HepG2 (cell line): ENCODE measurements at regions not wholly inside any gene's neighbourhood (a gene's known extent, or its start where the extent isn't known, plus 50 kb on each side); places are given as distances from the start of the nearest gene placed in this dataset.

Experiments
- CTCF ChIP-seq: sonication (generic); formaldehyde crosslinking; IDR thresholded peaks from 2 replicates; pipeline ENCODE4 v1.5.0; 2020; ENCODE audit warnings: mild to moderate bottlenecking, missing genetic modification reagents, moderate library complexity
- EZH2 ChIP-seq: conservative IDR thresholded peaks from 2 replicates; pipeline ENCODE4 v1.6.1; 2012; ENCODE audit warnings: mild to moderate bottlenecking, low read depth, low read length, moderate library complexity
- FOSL1 ChIP-seq: sonication (generic); formaldehyde crosslinking; IDR thresholded peaks from 2 replicates; pipeline ENCODE4 v1.9.0; 2021; ENCODE audit warnings: missing genetic modification reagents, borderline replicate concordance
- HNRNPUL1 ChIP-seq: fragments of 200-400 bp; formaldehyde crosslinking; IDR thresholded peaks from 2 replicates; pipeline ENCODE4 v1.6.1; 2017; ENCODE audit warnings: low read depth, mild to moderate bottlenecking, low read length, moderate library complexity
- MXI1 ChIP-seq: IDR thresholded peaks from 3 replicates; pipeline ENCODE4 v1.6.1; 2012; ENCODE audit warnings: low read depth, low read length, inconsistent platforms, borderline replicate concordance
- POLR2AphosphoS5 ChIP-seq: IDR thresholded peaks from 2 replicates; pipeline ENCODE4 v1.6.1; 2012; ENCODE audit warnings: low read depth, low read length
- TBP ChIP-seq: sonication (generic); formaldehyde crosslinking; IDR thresholded peaks from 2 replicates; pipeline ENCODE4 v1.5.0; 2020; ENCODE audit warnings: missing genetic modification reagents
- TBX2 ChIP-seq: sonication (generic); formaldehyde crosslinking; IDR thresholded peaks from 2 replicates; pipeline ENCODE4 v1.5.0; 2020; ENCODE audit warnings: missing genetic modification reagents, mild to moderate bottlenecking, borderline replicate concordance
- ZBTB10 ChIP-seq: sonication (generic); formaldehyde crosslinking; IDR thresholded peaks from 2 replicates; pipeline ENCODE4 v1.4.0; 2020; ENCODE audit warnings: missing genetic modification reagents, borderline replicate concordance
- ZBTB44 ChIP-seq: sonication (generic); formaldehyde crosslinking; IDR thresholded peaks from 2 replicates; pipeline ENCODE4 v1.4.0; 2020; ENCODE audit warnings: missing genetic modification reagents
- ZNF644 ChIP-seq: IDR thresholded peaks from 2 replicates; pipeline ENCODE4 v1.6.1; 2016; ENCODE audit warnings: low read depth
- ZNF710 ChIP-seq: sonication (generic); formaldehyde crosslinking; IDR thresholded peaks from 2 replicates; pipeline ENCODE4 v1.5.0; 2020; ENCODE audit warnings: mild to moderate bottlenecking, missing genetic modification reagents, borderline replicate concordance
- ZSCAN20 ChIP-seq: sonication (generic); formaldehyde crosslinking; IDR thresholded peaks from 2 replicates; pipeline ENCODE4 v1.4.0; 2020; ENCODE audit warnings: missing genetic modification reagents, mild to moderate bottlenecking, borderline replicate concordance

- TF ChIP-seq ZNF644 (CRISPR knock-in tag) = no peak
- no peak for TF ChIP-seq ZBTB44 (CRISPR knock-in tag)
- no peak for TF ChIP-seq ZBTB10
- no peak for TF ChIP-seq HNRNPUL1
- TF ChIP-seq ZSCAN20 (CRISPR knock-in tag) = no peak
- TF ChIP-seq MXI1 = no peak
- TF ChIP-seq CTCF (CRISPR knock-in tag) = no peak
- TF ChIP-seq TBX2 (CRISPR knock-in tag) = no peak
- no peak for TF ChIP-seq TBP
- TF ChIP-seq POLR2AphosphoS5 = no peak
- TF ChIP-seq EZH2 = no peak
- no peak for TF ChIP-seq FOSL1
- TF ChIP-seq ZNF710 = no peak
These were observed 54.0 kb upstream of the COX10 start for GRCh38 chr17:14015271-14015670.
